TTC549 (cell line): ENCODE measurements at regions not wholly inside any gene's neighbourhood (a gene's known extent, or its start where the extent isn't known, plus 50 kb on each side); places are given as distances from the start of the nearest gene placed in this dataset.

ENCODE experiments used
- FAIRE-seq: peaks from 2 replicates; lab custom pipeline; 2012; peaks lifted over from hg19 to GRCh38; lab: Jason Lieb, UNC

DNA sequence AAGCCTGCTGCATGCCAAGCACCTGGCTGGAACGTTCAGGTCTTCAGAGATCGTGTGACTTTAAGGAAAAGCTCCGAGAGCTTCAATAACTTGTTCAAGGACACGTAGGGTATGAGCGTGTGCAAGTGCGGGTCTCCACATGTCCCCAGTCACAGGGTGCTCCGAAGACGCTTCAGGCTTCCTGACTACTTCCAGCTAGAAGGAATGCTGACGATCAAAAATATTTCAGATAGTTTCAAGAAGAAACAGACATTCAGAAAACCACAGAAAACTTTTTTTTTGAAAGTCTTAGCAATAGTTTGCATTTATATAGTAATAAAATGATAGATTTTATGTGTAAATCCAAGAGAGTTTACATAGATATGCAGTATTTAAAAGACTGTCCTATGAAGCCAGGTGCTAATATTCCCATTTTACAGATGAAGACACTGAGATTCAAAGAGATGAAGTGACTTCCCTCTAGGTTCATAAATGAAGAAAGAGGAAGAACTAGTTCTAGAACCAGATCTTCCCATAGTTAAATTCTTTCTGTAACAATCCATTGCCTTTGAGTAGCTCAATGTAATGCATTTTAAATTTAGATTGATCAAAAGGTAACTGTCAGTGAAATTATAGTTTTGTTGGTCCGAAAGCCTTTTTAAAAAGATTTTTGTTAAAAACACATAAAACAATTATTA, 247.6 kb downstream of the MYLK4 start:
- no peak for FAIRE-seq

DNA sequence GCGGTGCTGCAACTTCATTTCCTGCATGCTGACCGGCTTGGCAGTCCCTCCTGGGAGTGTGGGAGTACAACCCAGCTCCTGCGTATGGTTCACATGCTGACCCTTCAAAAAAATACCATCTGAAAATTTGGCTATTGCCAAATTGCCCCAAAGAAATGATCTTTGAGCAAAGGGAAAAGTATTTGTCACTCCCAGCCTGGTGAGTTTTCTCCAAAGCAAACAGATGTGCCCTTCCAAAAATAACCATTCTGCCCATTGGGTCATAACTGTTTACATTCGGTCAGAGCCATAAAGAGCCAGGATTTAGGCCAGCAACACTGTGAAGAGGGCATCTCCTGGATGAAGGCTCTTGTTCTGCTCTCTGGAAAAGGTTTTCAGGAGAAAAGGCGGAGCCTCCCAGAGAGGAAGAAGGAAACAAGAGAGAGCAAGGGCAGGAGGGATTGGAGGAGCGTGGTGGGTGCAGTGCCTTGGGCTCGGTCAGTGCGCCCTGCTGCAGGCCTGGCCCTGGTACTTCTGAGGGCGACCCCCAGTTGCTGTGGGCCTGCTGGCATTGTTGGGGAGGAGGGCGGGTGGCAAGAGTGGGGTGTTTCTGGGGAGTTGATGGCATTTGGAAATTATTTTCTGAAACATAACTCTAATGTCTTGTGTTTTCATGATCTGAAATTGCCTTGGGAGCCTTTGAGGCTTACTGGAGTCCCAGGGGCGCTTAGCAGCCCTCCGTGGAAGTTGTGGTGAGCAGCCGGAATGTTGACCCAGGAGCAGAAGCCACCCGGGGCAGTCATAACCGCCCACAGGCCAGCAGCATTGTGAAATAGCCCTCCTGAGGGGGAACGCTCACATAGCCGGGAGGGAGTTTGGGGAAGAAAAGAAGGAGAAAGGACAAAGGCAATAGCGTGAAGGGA, 248.4 kb downstream of the MYLK4 start:
- FAIRE-seq, result no peak

- no peak for FAIRE-seq
These were observed 252.6 kb downstream of the MYLK4 start for GRCh38 chr6:2497922-2498623.

- no peak for FAIRE-seq
These were observed 250.9 kb upstream of the GMDS start for GRCh38 chr6:2496291-2496690.

DNA sequence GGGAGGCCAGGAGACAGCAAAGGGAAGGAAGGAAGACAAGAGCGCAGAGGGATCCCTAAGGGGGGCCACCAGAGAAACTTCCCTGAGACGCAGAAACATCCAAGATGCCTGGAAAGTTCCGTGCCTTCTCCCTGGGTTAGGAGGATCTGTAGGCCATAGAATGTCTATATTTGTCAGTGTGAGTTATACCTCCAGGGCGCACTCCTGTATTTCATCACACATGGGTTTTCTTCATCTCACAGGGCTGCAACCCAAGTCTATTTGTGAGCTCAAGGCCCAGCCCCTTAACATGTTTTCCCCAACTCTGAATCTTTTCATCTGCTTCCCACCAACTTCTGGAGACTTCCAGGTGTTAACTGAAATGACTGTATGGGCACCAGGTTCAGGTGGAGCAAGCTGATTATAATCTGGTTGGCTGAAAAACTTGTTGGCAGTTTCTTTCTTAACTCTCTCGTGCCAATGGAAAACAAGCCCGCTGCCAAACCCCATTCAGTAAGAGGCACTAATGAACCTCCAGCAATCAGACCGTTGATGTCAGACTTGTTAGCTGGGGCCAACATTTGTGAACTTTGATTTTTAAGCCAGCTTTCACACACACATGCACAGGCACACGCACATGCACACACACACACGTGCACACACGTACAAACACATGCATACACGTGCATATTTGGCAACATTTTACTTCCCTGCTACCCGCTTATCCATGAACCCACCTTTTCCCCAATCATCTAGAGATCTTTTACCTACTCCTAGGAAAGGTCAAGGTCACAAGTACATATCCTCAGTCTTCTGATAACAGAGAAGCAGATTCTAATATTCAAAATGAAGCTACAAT, 247.5 kb upstream of the GMDS start:
- no peak for FAIRE-seq

GRCh38 chr6:2491137-2491536, 245.7 kb upstream of the GMDS start:
- no peak for FAIRE-seq

DNA sequence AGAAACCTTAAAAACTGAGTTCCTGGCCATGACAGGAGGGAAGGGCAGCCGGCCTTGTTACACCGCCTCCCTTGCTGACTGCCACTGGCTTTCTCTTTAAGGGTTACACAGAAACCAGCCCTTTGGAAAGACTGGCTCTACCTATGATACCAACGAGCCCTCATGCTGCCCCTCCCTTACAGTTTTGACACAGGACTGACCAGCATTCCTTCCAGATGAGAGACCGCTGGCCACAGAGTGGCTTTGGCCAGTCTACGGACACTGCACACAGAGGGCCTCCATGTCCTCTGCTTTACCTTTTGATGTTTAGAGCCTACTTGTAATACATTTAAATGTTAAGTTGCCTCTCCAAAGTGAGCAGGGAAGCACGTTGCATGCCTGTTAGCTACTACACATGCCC, 243.2 kb upstream of the GMDS start:
- no peak for FAIRE-seq

DNA sequence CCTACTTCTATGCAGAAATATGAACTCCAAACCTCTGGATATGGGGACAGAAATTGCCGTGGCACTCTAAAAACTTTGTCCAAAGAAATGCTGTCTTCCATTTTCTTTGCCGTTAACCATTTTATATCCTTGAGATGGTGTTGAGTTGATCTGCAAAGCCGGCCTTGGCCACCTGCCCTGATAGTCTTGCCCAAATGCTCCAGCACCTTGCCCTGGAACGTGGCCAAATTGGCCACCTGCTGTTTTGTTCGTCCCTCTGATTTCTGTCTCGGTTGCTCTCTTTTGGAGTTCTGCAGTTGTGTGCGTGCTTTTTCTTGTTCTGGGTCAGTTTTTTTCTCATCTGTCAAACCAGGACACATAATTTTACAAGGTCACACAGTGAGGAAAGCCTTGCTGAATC, 239.7 kb upstream of the GMDS start:
- FAIRE-seq, result no peak

DNA sequence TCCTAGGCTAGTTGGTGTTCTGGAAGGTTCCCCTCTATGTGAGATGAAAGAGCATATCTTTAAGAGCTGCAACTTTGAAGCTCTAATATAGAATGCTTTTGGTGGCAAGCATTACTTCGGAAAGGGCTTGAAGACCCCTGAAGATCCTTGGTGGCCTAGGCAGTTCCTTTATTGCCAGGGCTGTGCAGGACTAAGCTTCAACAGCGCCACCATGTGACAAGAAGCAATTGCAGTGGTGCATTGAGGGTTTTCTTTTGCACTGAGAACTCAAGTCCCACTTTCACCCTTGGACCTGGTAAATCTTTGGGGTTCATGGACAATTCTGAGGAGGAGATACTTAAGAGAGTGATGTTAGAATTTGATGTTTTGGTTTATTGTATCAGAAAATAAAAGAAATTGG, 237.4 kb upstream of the GMDS start:
- FAIRE-seq, result no peak

DNA sequence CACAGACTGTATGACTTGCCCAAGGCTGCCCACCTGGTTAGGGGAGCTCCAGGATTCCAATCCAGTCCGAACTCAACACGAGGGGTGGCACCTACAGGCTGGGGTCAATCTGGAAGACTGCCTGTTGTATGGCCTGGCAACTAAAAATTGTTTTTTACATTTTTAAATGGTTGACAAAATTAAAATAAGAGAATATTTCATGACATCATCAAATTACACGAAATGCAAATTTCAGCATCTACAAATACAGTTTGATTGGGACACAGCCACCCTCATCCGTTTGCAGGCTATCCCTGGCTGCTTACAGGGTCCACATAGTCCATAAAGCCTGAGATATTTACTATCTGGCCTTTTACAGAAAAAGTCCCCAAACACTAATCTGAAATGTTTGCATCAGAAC, 235.9 kb upstream of the GMDS start:
- no peak for FAIRE-seq

DNA sequence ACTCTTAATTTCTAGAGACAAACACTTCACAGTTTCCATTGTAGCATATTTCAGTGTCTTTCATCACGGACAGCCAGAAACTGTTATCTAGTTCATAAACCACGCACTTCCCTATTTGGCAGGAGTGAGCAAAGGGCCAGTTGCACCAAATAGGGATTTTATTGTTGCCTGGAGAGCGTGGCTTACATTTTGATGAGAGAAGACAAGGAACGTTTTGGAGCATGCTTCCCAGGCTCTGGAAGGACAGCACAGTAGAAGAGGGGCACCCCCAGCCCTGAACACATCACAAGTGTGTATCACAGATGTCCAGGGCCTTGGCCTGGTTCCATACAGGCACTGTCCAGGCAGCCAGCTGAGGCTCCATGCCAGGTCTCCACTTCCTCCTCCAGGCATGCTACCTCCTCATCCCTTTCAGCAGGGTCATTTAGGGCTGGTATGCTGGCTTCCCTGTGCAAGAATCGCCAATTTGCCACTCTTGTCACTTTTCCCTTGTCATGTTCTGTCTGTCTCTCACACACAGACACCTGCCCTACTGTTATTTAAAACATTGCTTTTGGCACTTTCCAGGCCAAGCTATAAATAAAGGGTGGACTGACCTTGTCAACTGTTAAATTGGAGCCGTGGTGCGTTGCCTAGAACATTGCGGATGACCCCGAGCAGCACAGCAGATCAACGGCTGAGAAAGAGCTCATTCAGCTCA, 235.0 kb upstream of the GMDS start:
- FAIRE-seq, result no peak

- FAIRE-seq, result no peak
These were observed 232.8 kb upstream of the GMDS start for GRCh38 chr6:2478200-2478599.

DNA sequence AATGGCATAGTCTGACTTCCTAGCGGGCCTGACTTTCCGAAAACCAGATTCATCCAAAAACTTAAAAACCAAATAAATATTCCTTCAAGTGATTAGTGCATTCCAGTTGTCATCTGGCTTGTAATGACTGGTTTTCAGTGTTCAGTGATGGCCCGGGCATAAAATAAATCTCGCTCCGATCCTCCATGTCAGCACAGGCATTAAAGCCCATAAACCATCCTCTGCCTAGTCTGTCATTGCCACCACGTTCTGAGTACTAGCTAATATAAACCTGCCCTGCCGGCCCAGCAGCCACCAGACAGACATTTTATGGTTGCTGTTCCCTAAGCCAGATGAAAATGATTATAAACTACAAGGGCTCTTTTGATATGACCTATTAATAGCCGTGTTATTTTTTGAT, 232.3 kb upstream of the GMDS start:
- no peak for FAIRE-seq

DNA sequence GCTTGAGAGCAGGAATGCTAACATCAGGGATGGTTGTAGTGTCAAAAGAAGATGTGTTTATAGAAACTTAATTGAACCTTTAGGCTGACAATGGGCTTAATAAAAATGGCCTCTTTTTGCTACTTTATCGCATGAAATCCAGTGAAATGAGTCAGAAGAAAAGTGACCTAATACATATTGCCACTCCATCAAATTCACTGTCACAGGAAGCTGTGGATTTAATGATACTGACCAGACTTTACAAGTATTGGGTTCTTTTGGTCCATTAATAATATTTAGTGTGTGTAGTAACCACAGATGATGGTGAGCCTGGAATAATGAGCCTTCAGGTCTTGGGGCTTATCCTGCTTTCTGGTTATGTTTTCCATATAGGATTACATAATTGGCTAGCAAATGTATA, 231.8 kb upstream of the GMDS start:
- FAIRE-seq, result no peak

GRCh38 chr6:2476376-2476775, 231.0 kb upstream of the GMDS start:
- no peak for FAIRE-seq

DNA sequence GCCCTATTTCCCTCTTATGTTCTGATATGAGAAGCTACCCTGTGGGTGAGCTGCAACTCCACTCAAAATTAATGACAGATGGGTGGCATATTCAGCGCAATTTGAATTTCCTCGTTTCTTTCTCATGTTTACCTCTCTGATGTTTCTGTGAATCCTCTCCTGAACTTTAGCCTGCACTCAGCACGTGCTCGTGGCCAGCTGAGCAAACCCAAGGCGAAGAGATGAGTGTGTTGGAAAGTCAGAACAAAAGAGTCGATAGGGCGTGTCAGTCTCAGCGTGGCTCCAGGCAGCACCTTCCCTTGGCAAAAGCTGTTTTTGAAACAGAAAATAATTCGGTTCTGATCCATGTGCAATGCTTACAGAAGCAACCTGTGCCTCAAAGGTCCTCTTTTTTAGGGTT, 226.1 kb upstream of the GMDS start:
- no peak for FAIRE-seq

DNA sequence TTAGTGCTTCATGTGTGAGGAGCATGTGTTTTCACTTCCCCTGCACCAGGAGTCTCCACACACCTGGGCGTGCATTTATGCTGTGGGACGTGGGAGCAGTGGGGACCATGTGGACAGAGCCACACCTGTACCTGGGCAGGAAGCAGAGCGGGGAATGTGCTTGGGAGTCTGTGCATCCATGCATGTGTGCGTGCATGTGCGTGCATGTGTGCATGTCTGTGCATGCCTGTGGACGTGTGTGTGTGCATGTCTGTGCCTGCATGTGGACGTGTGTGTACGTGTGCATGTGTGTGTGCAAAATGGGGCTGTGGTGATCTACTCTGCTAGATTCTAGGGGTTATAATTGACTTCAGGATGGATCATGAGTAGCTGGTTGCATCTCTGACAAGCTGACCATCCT, 224.0 kb upstream of the GMDS start:
- FAIRE-seq, result no peak

- FAIRE-seq, result no peak
These were observed 223.2 kb upstream of the GMDS start for GRCh38 chr6:2468601-2468955.

DNA sequence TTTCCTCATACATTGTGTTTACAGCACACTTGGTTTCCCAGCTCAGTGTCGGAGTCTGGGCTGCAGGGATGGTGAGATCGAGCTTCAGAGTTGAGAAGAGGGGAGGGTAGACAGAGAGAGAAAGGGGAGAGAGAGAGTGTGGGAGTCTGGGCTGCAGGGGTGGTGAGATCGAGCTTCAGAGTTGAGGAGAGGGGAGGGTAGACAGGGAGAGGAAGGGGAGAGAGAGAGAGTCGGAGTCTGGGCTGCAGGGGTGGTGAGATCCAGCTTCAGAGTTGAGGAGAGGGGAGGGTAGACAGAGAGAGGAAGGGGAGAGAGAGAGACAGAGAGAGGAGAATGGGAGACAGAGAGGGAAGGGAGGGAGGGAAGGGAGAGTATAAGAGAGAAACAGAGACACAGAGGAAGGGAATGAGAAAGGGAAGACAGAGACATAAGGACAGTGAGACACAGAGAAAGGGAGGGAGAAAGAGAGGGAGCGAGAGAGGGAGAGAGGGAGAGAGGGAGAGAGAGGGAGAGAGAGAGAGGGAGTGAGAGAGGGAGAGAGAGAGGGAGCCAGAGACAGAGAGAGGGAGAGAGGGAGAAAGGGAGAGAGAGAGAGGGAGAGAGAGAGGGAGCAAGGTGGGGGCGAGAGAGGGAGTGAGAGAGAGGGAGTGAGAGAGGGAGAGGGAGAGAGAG, 222.7 kb upstream of the GMDS start:
- FAIRE-seq, result no peak

- no peak for FAIRE-seq
These were observed 219.9 kb upstream of the GMDS start for GRCh38 chr6:2465336-2465735.

GRCh38 chr6:2464641-2465040, 219.2 kb upstream of the GMDS start:
- FAIRE-seq, result no peak
